Caco-2 (cell line): ENCODE measurements at regions not wholly inside any gene's neighbourhood (a gene's known extent, or its start where the extent isn't known, plus 50 kb on each side); places are given as distances from the start of the nearest gene placed in this dataset.

Source experiments
- BruUV-seq: library from RNA; stranded (reverse); fragments of 400-500 nt; replicated peaks from 2 replicates; lab custom pipeline; 2021; lab: Mats Ljungman, UMichigan
- CTCF ChIA-PET: fragments of 300-600 bp; sonication (Branson Sonifier 250); formaldehyde crosslinking; loops from one replicate; lab custom pipeline; 2022; ENCODE audit warnings: antibody characterized with exemption; lab: Charles Lee
- POLR2A ChIA-PET: fragments of 300-600 bp; sonication (Branson Sonifier 250); formaldehyde crosslinking; loops from one replicate; lab custom pipeline; 2022; ENCODE audit warnings: antibody characterized with exemption; lab: Charles Lee
- DNase-seq, 2 experiments: peaks; one replicate each; pipeline versions ENCODE4 v3.0.0 to v3.0.0-alpha.2; 2020 to 2022
- H3K27me3 ChIP-seq: replicated peaks from 2 replicates; pipeline ENCODE4 v1.6.0; 2011; ENCODE audit warnings: low read length; ENCODE audit not compliant: control insufficient read depth, insufficient read depth
- H3K36me3 ChIP-seq: 2 replicates; pipeline ENCODE4 v1.5.1; 2011; ENCODE audit warnings: low read length; ENCODE audit not compliant: control insufficient read depth, insufficient read depth
- H3K4me1 ChIP-seq: fragments of 250-450 bp; sonication (Bioruptor Pico); 2 replicates; pipeline ENCODE4 v1.5.1; 2020; ENCODE audit warnings: mild to moderate bottlenecking
- H3K4me3 ChIP-seq: 2 replicates; pipeline ENCODE4 v1.5.1; 2011; ENCODE audit warnings: low read depth, mild to moderate bottlenecking, control low read depth, low read length
- H3K9me3 ChIP-seq: fragments of 250-450 bp; sonication (Bioruptor Pico); 2 replicates; pipeline ENCODE4 v1.5.1; 2020; ENCODE audit warnings: mild to moderate bottlenecking, moderate library complexity
- H3K27ac Mint-ChIP-seq: one replicate; pipeline ENCODE4 v1.8.0; 2022; ENCODE audit warnings: mixed read lengths; ENCODE audit not compliant: unreplicated experiment
- H3K27me3 Mint-ChIP-seq: one replicate; pipeline ENCODE4 v1.8.0; 2022; ENCODE audit warnings: mixed read lengths; ENCODE audit not compliant: insufficient read depth, unreplicated experiment
- H3K36me3 Mint-ChIP-seq: one replicate; pipeline ENCODE4 v1.8.0; 2022; ENCODE audit warnings: mild to moderate bottlenecking, mixed read lengths; ENCODE audit not compliant: insufficient read depth, unreplicated experiment
- H3K4me1 Mint-ChIP-seq: one replicate; pipeline ENCODE4 v1.8.0; 2022; ENCODE audit warnings: low read depth, mixed read lengths; ENCODE audit not compliant: unreplicated experiment
- H3K4me3 Mint-ChIP-seq: one replicate; pipeline ENCODE4 v1.8.0; 2022; ENCODE audit warnings: mild to moderate bottlenecking, moderate library complexity, mixed read lengths; ENCODE audit not compliant: unreplicated experiment
- H3K9me3 Mint-ChIP-seq: one replicate; pipeline ENCODE4 v1.8.0; 2022; ENCODE audit warnings: mixed read lengths; ENCODE audit not compliant: unreplicated experiment
- intact Hi-C: fragments of 100-400 bp; cut with micrococcal nuclease; formaldehyde crosslinking; loops from one replicate; pipeline ENCODE4 v1.10.0; 2022; ENCODE audit not compliant: unreplicated experiment
- TF ChIP-seq, protein P1 (sequence below), 2 experiments: fragments of 200-600 bp in 1 of 2; IDR thresholded peaks; 1 replicate in 1 of 2; 2 replicates in 1 of 2; pipeline versions ENCODE4 v1.5.1 to v1.8.0; 2011 to 2022; ENCODE audit warnings: antibody characterized with exemption in 1 of 2, control low read depth in 1 of 2, inconsistent platforms in 1 of 2, low read depth in 1 of 2, low read length in 1 of 2, mild to moderate bottlenecking in 1 of 2, moderate library complexity in 1 of 2; ENCODE audit not compliant: insufficient read depth in 1 of 2, severe bottlenecking in 1 of 2, unreplicated experiment in 1 of 2

- Mint-ChIP-seq H3K9me3 (no peaks in the 10 kb centered on the region), H3K27ac (no peak overlapping the region), H3K36me3 (no peaks in the 10 kb centered on the region), H3K4me3 (no peak overlapping the region), H3K4me1 (no peaks in the 10 kb centered on the region), H3K27me3 (no peaks in the 10 kb centered on the region)
- no peaks in the 10 kb centered on the region for H3K36me3 ChIP-seq
- H3K4me1 ChIP-seq: no peaks in the 10 kb centered on the region
- TF ChIP-seq, protein P1, sequence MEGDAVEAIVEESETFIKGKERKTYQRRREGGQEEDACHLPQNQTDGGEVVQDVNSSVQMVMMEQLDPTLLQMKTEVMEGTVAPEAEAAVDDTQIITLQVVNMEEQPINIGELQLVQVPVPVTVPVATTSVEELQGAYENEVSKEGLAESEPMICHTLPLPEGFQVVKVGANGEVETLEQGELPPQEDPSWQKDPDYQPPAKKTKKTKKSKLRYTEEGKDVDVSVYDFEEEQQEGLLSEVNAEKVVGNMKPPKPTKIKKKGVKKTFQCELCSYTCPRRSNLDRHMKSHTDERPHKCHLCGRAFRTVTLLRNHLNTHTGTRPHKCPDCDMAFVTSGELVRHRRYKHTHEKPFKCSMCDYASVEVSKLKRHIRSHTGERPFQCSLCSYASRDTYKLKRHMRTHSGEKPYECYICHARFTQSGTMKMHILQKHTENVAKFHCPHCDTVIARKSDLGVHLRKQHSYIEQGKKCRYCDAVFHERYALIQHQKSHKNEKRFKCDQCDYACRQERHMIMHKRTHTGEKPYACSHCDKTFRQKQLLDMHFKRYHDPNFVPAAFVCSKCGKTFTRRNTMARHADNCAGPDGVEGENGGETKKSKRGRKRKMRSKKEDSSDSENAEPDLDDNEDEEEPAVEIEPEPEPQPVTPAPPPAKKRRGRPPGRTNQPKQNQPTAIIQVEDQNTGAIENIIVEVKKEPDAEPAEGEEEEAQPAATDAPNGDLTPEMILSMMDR (IDR thresholded peaks at IDR 0.05; ENCODE audit: insufficient read depth in 1 of 2, low read depth in 1 of 2, low read length in 1 of 2, severe bottlenecking in 1 of 2, unreplicated experiment in 1 of 2): no peak
- no peaks in the 10 kb centered on the region for H3K9me3 ChIP-seq
- no peaks in the 10 kb centered on the region for H3K27me3 ChIP-seq
- CTCF ChIA-PET: no interaction called here
- intact Hi-C loops: no loop called here
- POLR2A ChIA-PET: no interaction called here
- no peak overlapping the region for H3K4me3 ChIP-seq
- no peak for DNase-seq
- no TSS peak for BruUV-seq
These were observed 561.6 kb downstream of the PLA2G4A start for GRCh38 chr1:187390215-187390818.

DNA sequence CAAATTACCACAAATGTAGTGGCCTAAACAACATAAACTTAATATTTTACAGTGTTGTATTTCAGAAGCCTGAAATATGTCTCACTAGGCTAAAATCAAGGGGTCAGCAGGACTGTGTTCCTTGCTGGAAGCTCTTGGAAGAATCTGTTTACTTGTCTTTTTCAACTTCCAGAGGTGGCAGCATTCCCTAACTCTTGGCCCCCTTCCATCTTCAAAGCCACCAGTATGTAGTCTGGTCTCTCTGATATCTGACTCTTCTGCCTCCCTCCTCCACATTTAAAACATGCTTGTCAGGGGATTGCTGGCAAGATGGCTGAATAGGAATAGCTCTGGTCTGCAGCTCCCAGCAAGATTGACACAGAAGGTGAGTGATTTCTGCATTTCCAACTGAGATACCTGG is 567.5 kb downstream of the PLA2G4A start:
- TF ChIP-seq, protein P1 (IDR thresholded peaks at IDR 0.05; ENCODE audit: insufficient read depth in 1 of 2, low read depth in 1 of 2, low read length in 1 of 2, severe bottlenecking in 1 of 2, unreplicated experiment in 1 of 2): no peak
- H3K4me1 Mint-ChIP-seq: no peaks in the 10 kb centered on the region
- CTCF ChIA-PET: no interaction called here
- H3K27me3 Mint-ChIP-seq: peaks cover 4% of the 10 kb centered on the region
- BruUV-seq: no TSS peak
- POLR2A ChIA-PET: no interaction called here
- H3K36me3 Mint-ChIP-seq: no peaks in the 10 kb centered on the region
- Histone ChIP-seq H3K4me3 (no peak overlapping the region), H3K4me1 (no peaks in the 10 kb centered on the region), H3K27me3 (no peaks in the 10 kb centered on the region), H3K36me3 (no peaks in the 10 kb centered on the region), H3K9me3 (no peaks in the 10 kb centered on the region)
- H3K4me3 Mint-ChIP-seq: no peak overlapping the region
- no peak overlapping the region for H3K27ac Mint-ChIP-seq
- no peaks in the 10 kb centered on the region for H3K9me3 Mint-ChIP-seq
- intact Hi-C loops: no loop called here
- no peak for DNase-seq

GRCh38 chr1:187396929-187397796 is 568.4 kb downstream of the PLA2G4A start:
- Histone ChIP-seq H3K36me3 (no peaks in the 10 kb centered on the region), H3K9me3 (no peaks in the 10 kb centered on the region), H3K27me3 (no peaks in the 10 kb centered on the region), H3K4me1 (no peaks in the 10 kb centered on the region), H3K4me3 (no peak overlapping the region)
- H3K27ac Mint-ChIP-seq: no peak overlapping the region
- H3K27me3 Mint-ChIP-seq: peaks cover 4% of the 10 kb centered on the region
- no TSS peak for BruUV-seq
- intact Hi-C loops: no loop called here
- no peak for DNase-seq
- CTCF ChIA-PET: no interaction called here
- H3K36me3 Mint-ChIP-seq: no peaks in the 10 kb centered on the region
- no peak overlapping the region for H3K4me3 Mint-ChIP-seq
- TF ChIP-seq, protein P1 (IDR thresholded peaks at IDR 0.05; ENCODE audit: insufficient read depth in 1 of 2, low read depth in 1 of 2, low read length in 1 of 2, severe bottlenecking in 1 of 2, unreplicated experiment in 1 of 2): no peak
- no peaks in the 10 kb centered on the region for H3K4me1 Mint-ChIP-seq
- no peaks in the 10 kb centered on the region for H3K9me3 Mint-ChIP-seq
- POLR2A ChIA-PET: no interaction called here
